ENCODE measurements at regions not wholly inside any gene's neighbourhood (a gene's known extent, or its start where the extent isn't known, plus 50 kb on each side); places are given as distances from the start of the nearest gene placed in this dataset.

GRCh38 chr13:97120346-97120745, 101.8 kb upstream of the MBNL2 start:
- TF ChIP-seq FOXM1 (IDR thresholded peaks at IDR 0.05; ENCODE audit: borderline replicate concordance, low read depth) (no peak), EGR1 (IDR thresholded peaks at IDR 0.05) (no peak)

GRCh38 chr13:97120976-97121375, 101.2 kb upstream of the MBNL2 start:
- TF ChIP-seq NFIC (IDR thresholded peaks at IDR 0.05), result no peak
- no peak for TF ChIP-seq ZBTB7A (IDR thresholded peaks at IDR 0.05; ENCODE audit: low read depth)
- no peak for TF ChIP-seq CEBPB (IDR thresholded peaks at IDR 0.05)
- no peak for TF ChIP-seq USF1 (IDR thresholded peaks at IDR 0.05)
- no peak for TF ChIP-seq RAD21 (IDR thresholded peaks at IDR 0.05; ENCODE audit: low read depth)

- TF ChIP-seq EP300 (IDR thresholded peaks at IDR 0.05; ENCODE audit: borderline replicate concordance) (no peak), RAD21 (IDR thresholded peaks at IDR 0.05; ENCODE audit: low read depth) (no peak), MAX (IDR thresholded peaks at IDR 0.05) (no peak), EGR1 (IDR thresholded peaks at IDR 0.05) (no peak), USF1 (IDR thresholded peaks at IDR 0.05) (no peak), REST (IDR thresholded peaks at IDR 0.05; ENCODE audit: low read depth) (no peak), YY1 (IDR thresholded peaks at IDR 0.05; ENCODE audit: low read depth) (no peak), NFIC (IDR thresholded peaks at IDR 0.05) (no peak), TCF12 (IDR thresholded peaks at IDR 0.05; ENCODE audit: low read depth) (no peak), TEAD4 (IDR thresholded peaks at IDR 0.05) (no peak), ZBTB7A (IDR thresholded peaks at IDR 0.05; ENCODE audit: low read depth) (no peak), TAF1 (IDR thresholded peaks at IDR 0.05; ENCODE audit: low read depth) (no peak), CEBPB (IDR thresholded peaks at IDR 0.05) (no peak), CREB1 (IDR thresholded peaks at IDR 0.05; ENCODE audit: low read depth) (no peak), FOXM1 (IDR thresholded peaks at IDR 0.05; ENCODE audit: borderline replicate concordance, low read depth) (no peak)
Measured at GRCh38 chr13:97121894-97122293, 100.2 kb upstream of the MBNL2 start.

- TF ChIP-seq USF1 (IDR thresholded peaks at IDR 0.05) (no peak), NFIC (IDR thresholded peaks at IDR 0.05) (peak; percentile 79), CREB1 (IDR thresholded peaks at IDR 0.05; ENCODE audit: low read depth) (no peak)
Measured at GRCh38 chr13:97122381-97122996, 99.6 kb upstream of the MBNL2 start.

GRCh38 chr13:97124206-97124605, 97.9 kb upstream of the MBNL2 start:
- TF ChIP-seq CREB1 (IDR thresholded peaks at IDR 0.05; ENCODE audit: low read depth) (no peak), YY1 (IDR thresholded peaks at IDR 0.05; ENCODE audit: low read depth) (no peak), CEBPB (IDR thresholded peaks at IDR 0.05) (no peak), RAD21 (IDR thresholded peaks at IDR 0.05; ENCODE audit: low read depth) (no peak), MAX (IDR thresholded peaks at IDR 0.05) (no peak), NFIC (IDR thresholded peaks at IDR 0.05) (no peak)

- no peak for TF ChIP-seq REST (IDR thresholded peaks at IDR 0.05; ENCODE audit: low read depth)
- no peak for TF ChIP-seq RAD21 (IDR thresholded peaks at IDR 0.05; ENCODE audit: low read depth)
- TF ChIP-seq USF1 (IDR thresholded peaks at IDR 0.05), result no peak
- TF ChIP-seq CREB1 (IDR thresholded peaks at IDR 0.05; ENCODE audit: low read depth), result no peak
- no peak for TF ChIP-seq EP300 (IDR thresholded peaks at IDR 0.05; ENCODE audit: borderline replicate concordance)
- no peak for TF ChIP-seq EGR1 (IDR thresholded peaks at IDR 0.05)
- TF ChIP-seq NFIC (IDR thresholded peaks at IDR 0.05), result no peak
Measured at GRCh38 chr13:97124915-97125809, 97.0 kb upstream of the MBNL2 start.

Data from Ishikawa (cell line).